HEK293 (cell line): ENCODE measurements at regions not wholly inside any gene's neighbourhood (a gene's known extent, or its start where the extent isn't known, plus 50 kb on each side); places are given as distances from the start of the nearest gene placed in this dataset.
"Not testable (repeated sequence)": the region's sequence is repeated elsewhere in the genome, so short reads cannot be mapped to it uniquely, and the experiment has no call there.

Source experiments
- CTCF ChIA-PET: fragments of 350-600 bp; formaldehyde crosslinking; extraction: SDS; loops from one replicate; lab custom pipeline; 2021; ENCODE audit warnings: antibody characterized with exemption; lab: Yijun Ruan, JAX
- POLR2A ChIA-PET: fragments of 300-600 bp; formaldehyde crosslinking; extraction: SDS; loops from one replicate; lab custom pipeline; 2020; ENCODE audit warnings: antibody characterized with exemption, inconsistent platforms; lab: Yijun Ruan, JAX
- H3K27ac ChIP-seq: fragments of 200-500 bp; sonication (Bioruptor generic); 2 replicates; pipeline ENCODE4 v1.5.1; 2014; ENCODE audit warnings: low read depth, low read length, control low read depth, inconsistent platforms; ENCODE audit errors: extremely low read depth
- H3K36me3 ChIP-seq, 2 experiments: fragments of 200-500 bp in 1 of 2; sonication (Bioruptor generic) in 1 of 2; 1 replicate in 1 of 2; 2 replicates in 1 of 2; pipeline ENCODE4 v1.5.1; 2014 to 2017; ENCODE audit warnings: inconsistent platforms in 2 of 2, low read length in 2 of 2; ENCODE audit not compliant: control insufficient read depth in 2 of 2, insufficient read depth in 1 of 2
- H3K4me1 ChIP-seq: fragments of 200-500 bp; sonication (Bioruptor generic); 2 replicates; pipeline ENCODE4 v1.5.1; 2014; ENCODE audit warnings: mild to moderate bottlenecking, low read length, inconsistent platforms; ENCODE audit not compliant: control insufficient read depth, insufficient read depth
- H3K4me3 ChIP-seq: 2 replicates; pipeline ENCODE4 v1.5.1; 2011; ENCODE audit warnings: low read depth, mild to moderate bottlenecking, control low read depth, low read length, moderate library complexity
- H3K9me3 ChIP-seq: fragments of 200-500 bp; sonication (Bioruptor generic); 2 replicates; pipeline ENCODE4 v1.5.1; 2014; ENCODE audit warnings: low read depth, low read length, inconsistent platforms; ENCODE audit not compliant: control insufficient read depth, insufficient read depth
- ELK4 ChIP-seq: IDR thresholded peaks from 2 replicates; pipeline ENCODE4 v1.6.1; 2011; ENCODE audit warnings: mild to moderate bottlenecking, low read depth, low read length, borderline replicate concordance
- MEIS1 ChIP-seq: sonication (generic); formaldehyde crosslinking; IDR thresholded peaks from 2 replicates; pipeline ENCODE4 v1.8.1; 2022; ENCODE audit warnings: missing genetic modification reagents, mild to moderate bottlenecking, borderline replicate concordance
- PRDM6 ChIP-seq: fragments of 450-650 bp; formaldehyde crosslinking; IDR thresholded peaks from 2 replicates; pipeline ENCODE4 v1.5.1; 2017; ENCODE audit warnings: missing biosample characterization, missing genetic modification characterization
- SETDB1 ChIP-seq: IDR thresholded peaks from one replicate; pipeline ENCODE4 v1.6.1; 2017; ENCODE audit warnings: mild to moderate bottlenecking, low read length, moderate library complexity, mixed read lengths; ENCODE audit not compliant: insufficient read length
- SP2 ChIP-seq: fragments of 450-650 bp; formaldehyde crosslinking; IDR thresholded peaks from 2 replicates; pipeline ENCODE4 v1.5.1; 2016; ENCODE audit warnings: missing biosample characterization, missing genetic modification characterization
- TCF7L2 ChIP-seq: IDR thresholded peaks from 2 replicates; pipeline ENCODE4 v1.6.1; 2011; ENCODE audit warnings: low read depth, mild to moderate bottlenecking, inconsistent platforms, low read length, moderate library complexity, borderline replicate concordance
- ZFP3 ChIP-seq: fragments of 450-650 bp; formaldehyde crosslinking; IDR thresholded peaks from 2 replicates; pipeline ENCODE4 v1.5.1; 2016; ENCODE audit warnings: low read depth, missing biosample characterization, missing genetic modification characterization
- ZNF140 ChIP-seq: fragments of 450-650 bp; formaldehyde crosslinking; IDR thresholded peaks from 2 replicates; pipeline ENCODE4 v1.5.1; 2016; ENCODE audit warnings: missing biosample characterization, missing genetic modification characterization
- ZNF2 ChIP-seq: fragments of 450-650 bp; formaldehyde crosslinking; IDR thresholded peaks from 2 replicates; pipeline ENCODE4 v1.5.1; 2016; ENCODE audit warnings: missing biosample characterization, missing genetic modification characterization
- ZNF394 ChIP-seq: fragments of 450-650 bp; formaldehyde crosslinking; IDR thresholded peaks from 2 replicates; pipeline ENCODE4 v1.5.1; 2016; ENCODE audit warnings: missing biosample characterization, missing genetic modification characterization, mild to moderate bottlenecking, moderate library complexity, borderline replicate concordance
- ZNF596 ChIP-seq: fragments of 450-650 bp; IDR thresholded peaks from 2 replicates; pipeline ENCODE4 v1.5.0; 2018; ENCODE audit warnings: missing biosample characterization, mild to moderate bottlenecking, missing genetic modification characterization, moderate library complexity
- ZNF600 ChIP-seq: fragments of 450-650 bp; formaldehyde crosslinking; IDR thresholded peaks from 2 replicates; pipeline ENCODE4 v1.5.1; 2016; ENCODE audit warnings: missing biosample characterization, missing genetic modification characterization
- ZSCAN16 ChIP-seq: fragments of 450-650 bp; formaldehyde crosslinking; IDR thresholded peaks from 2 replicates; pipeline ENCODE4 v1.5.1; 2016; ENCODE audit warnings: missing biosample characterization, missing genetic modification characterization
- ZSCAN30 ChIP-seq: fragments of 450-650 bp; IDR thresholded peaks from 2 replicates; pipeline ENCODE4 v1.5.1; 2018; ENCODE audit warnings: missing biosample characterization, mild to moderate bottlenecking, missing genetic modification characterization, moderate library complexity
- ZSCAN4 ChIP-seq: fragments of 450-650 bp; formaldehyde crosslinking; IDR thresholded peaks from 2 replicates; pipeline ENCODE4 v1.5.1; 2017; ENCODE audit warnings: missing biosample characterization, missing genetic modification characterization
- ZSCAN5A ChIP-seq: fragments of 450-650 bp; formaldehyde crosslinking; IDR thresholded peaks from 2 replicates; pipeline ENCODE4 v1.5.1; 2016; ENCODE audit warnings: missing biosample characterization, missing genetic modification characterization

- CTCF ChIA-PET = interaction anchor here (0.7 kb wide), 1 partner anchor 49 kb away, joined by 3 read pairs; no protein-coding TSS in a partner anchor
- POLR2A ChIA-PET = no interaction called here
- Histone ChIP-seq H3K36me3 (no peaks in the 10 kb centered on the region), H3K4me1 (no peaks in the 10 kb centered on the region), H3K9me3 (no peaks in the 10 kb centered on the region), H3K4me3 (no peak overlapping the region), H3K27ac (no peak overlapping the region)
- TF ChIP-seq ZNF140 (tag by site-specific recombination) (no peak), ZSCAN5A (tag by site-specific recombination) (no peak), ZNF596 (tag by site-specific recombination) (no peak), ZSCAN4 (tag by site-specific recombination) (no peak), ZNF394 (tag by site-specific recombination) (no peak), ZSCAN16 (tag by site-specific recombination) (no peak), ZSCAN30 (no peak), ELK4 (no peak), ZNF2 (tag by site-specific recombination) (no peak), SETDB1 (no peak), TCF7L2 (no peak), ZFP3 (tag by site-specific recombination) (no peak)
Measured at GRCh38 chr9:102911185-102911584, 83.9 kb upstream of the CYLC2 start.

GRCh38 chr9:102905795-102906194, 89.3 kb upstream of the CYLC2 start:
- H3K9me3 ChIP-seq, H3K4me3 ChIP-seq, POLR2A ChIA-PET, H3K36me3 ChIP-seq, H3K4me1 ChIP-seq, CTCF ChIA-PET, H3K27ac ChIP-seq: not testable (repeated sequence)

GRCh38 chr9:102892025-102892424, 103.1 kb upstream of the CYLC2 start:
- ChIA-PET POLR2A (no interaction called here), CTCF (interaction anchor here (0.7 kb wide), 1 partner anchor 114 kb away, joined by 3 read pairs; no protein-coding TSS in a partner anchor)
- no peaks in the 10 kb centered on the region for H3K4me1 ChIP-seq
- no peak overlapping the region for H3K4me3 ChIP-seq
- H3K27ac ChIP-seq = no peak overlapping the region
- no peaks in the 10 kb centered on the region for H3K36me3 ChIP-seq
- H3K9me3 ChIP-seq = no peaks in the 10 kb centered on the region
- no peak for TF ChIP-seq MEIS1
- TF ChIP-seq PRDM6 (tag by site-specific recombination) = no peak
- no peak for TF ChIP-seq SP2 (tag by site-specific recombination)
- no peak for TF ChIP-seq ZNF600 (tag by site-specific recombination)

- H3K4me3 ChIP-seq, H3K36me3 ChIP-seq, CTCF ChIA-PET, H3K27ac ChIP-seq, H3K4me1 ChIP-seq, POLR2A ChIA-PET, H3K9me3 ChIP-seq: not testable (repeated sequence)
Measured at GRCh38 chr9:102888747-102889146, 106.4 kb upstream of the CYLC2 start.
